ENCODE measurements at regions not wholly inside any gene's neighbourhood (a gene's known extent, or its start where the extent isn't known, plus 50 kb on each side); places are given as distances from the start of the nearest gene placed in this dataset.

- Histone ChIP-seq H3K4me1 (no peaks in the 10 kb centered on the region), H3K4me3 (no peak overlapping the region), H3K9me3 (peaks cover 0 to 8% (median 0%) of the 10 kb centered on the region in 3 donors), H3K27ac (peak overlapping the region in 2 of 4 donors; percentile 21 to 28), H3K36me3 (no peaks in the 10 kb centered on the region), H3K27me3 (no peaks in the 10 kb centered on the region)
- TF ChIP-seq, protein P1, sequence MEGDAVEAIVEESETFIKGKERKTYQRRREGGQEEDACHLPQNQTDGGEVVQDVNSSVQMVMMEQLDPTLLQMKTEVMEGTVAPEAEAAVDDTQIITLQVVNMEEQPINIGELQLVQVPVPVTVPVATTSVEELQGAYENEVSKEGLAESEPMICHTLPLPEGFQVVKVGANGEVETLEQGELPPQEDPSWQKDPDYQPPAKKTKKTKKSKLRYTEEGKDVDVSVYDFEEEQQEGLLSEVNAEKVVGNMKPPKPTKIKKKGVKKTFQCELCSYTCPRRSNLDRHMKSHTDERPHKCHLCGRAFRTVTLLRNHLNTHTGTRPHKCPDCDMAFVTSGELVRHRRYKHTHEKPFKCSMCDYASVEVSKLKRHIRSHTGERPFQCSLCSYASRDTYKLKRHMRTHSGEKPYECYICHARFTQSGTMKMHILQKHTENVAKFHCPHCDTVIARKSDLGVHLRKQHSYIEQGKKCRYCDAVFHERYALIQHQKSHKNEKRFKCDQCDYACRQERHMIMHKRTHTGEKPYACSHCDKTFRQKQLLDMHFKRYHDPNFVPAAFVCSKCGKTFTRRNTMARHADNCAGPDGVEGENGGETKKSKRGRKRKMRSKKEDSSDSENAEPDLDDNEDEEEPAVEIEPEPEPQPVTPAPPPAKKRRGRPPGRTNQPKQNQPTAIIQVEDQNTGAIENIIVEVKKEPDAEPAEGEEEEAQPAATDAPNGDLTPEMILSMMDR (IDR thresholded peaks at IDR 0.05): no peak
- TF ChIP-seq EP300 (IDR thresholded peaks at IDR 0.05) (no peak), POLR2AphosphoS5 (IDR thresholded peaks at IDR 0.05) (no peak), POLR2A (IDR thresholded peaks at IDR 0.05) (no peak)
- ATAC-seq: no peak
- 73 to 76% methylated on average over 2 to 3 of the region's 5 CpGs for WGBS, 2 donors (ENCODE audit: low coverage in 1 of 2)
Observed at GRCh38 chr9:106575823-106576222, 287.1 kb upstream of the ZNF462 start.

GRCh38 chr9:106576232-106576760, 286.7 kb upstream of the ZNF462 start:
- Histone ChIP-seq H3K27me3 (no peaks in the 10 kb centered on the region), H3K4me3 (no peak overlapping the region), H3K9me3 (peaks cover 0 to 7% (median 0%) of the 10 kb centered on the region in 3 donors), H3K4me1 (no peaks in the 10 kb centered on the region), H3K36me3 (no peaks in the 10 kb centered on the region), H3K27ac (peak overlapping the region in 2 of 4 donors; percentile 21 to 28)
- 40 to 74% methylated on average over 1 to 3 of the region's 7 CpGs for WGBS, 2 donors (ENCODE audit: low coverage in 1 of 2)
- TF ChIP-seq EP300 (IDR thresholded peaks at IDR 0.05): no peak
- TF ChIP-seq, protein P1 (IDR thresholded peaks at IDR 0.05): no peak
- no peak for TF ChIP-seq POLR2A (IDR thresholded peaks at IDR 0.05)
- no peak for TF ChIP-seq POLR2AphosphoS5 (IDR thresholded peaks at IDR 0.05)
- no peak for ATAC-seq

GRCh38 chr9:106577121-106577520, 285.8 kb upstream of the ZNF462 start:
- H3K27ac ChIP-seq: no peak overlapping the region
- ATAC-seq: no peak

DNA sequence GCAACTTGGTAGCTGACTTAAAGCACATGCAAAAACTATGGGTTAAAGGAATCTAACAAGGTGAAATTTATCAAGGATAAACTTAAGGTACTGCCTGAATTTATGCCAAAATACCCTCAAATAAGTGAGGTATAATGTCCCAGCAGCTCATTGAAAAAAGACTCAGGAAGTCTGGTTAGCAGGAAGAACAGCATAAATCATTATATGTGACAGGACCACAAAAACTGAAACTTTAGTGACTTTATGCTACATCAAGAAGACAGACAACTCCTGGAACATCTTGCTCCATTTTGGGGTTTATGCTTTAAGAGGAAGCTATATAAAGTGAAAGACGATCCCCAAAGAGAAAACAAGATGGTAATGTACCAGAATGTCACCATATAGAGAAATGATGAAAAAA, 282.4 kb upstream of the ZNF462 start:
- no peaks in the 10 kb centered on the region for H3K4me1 ChIP-seq
- peaks cover 0 to 7% (median 0%) of the 10 kb centered on the region in 3 donors for H3K9me3 ChIP-seq
- no peak overlapping the region for H3K27ac ChIP-seq
- TF ChIP-seq, protein P1 (IDR thresholded peaks at IDR 0.05): no peak
- TF ChIP-seq POLR2A (IDR thresholded peaks at IDR 0.05): no peak
- H3K36me3 ChIP-seq: no peaks in the 10 kb centered on the region
- no peak overlapping the region for H3K4me3 ChIP-seq
- WGBS, 2 donors (ENCODE audit: low coverage in 1 of 2): 63% methylated on average over 1 of the region's 1 CpG; no CpG with 5 or more reads in 1 of the 2 donors
- ATAC-seq: no peak
- no peaks in the 10 kb centered on the region for H3K27me3 ChIP-seq

More at GRCh38 chr9:106577121-106577520, 285.8 kb upstream of the ZNF462 start:
- Histone ChIP-seq H3K27me3 (no peaks in the 10 kb centered on the region), H3K4me3 (no peak overlapping the region), H3K36me3 (no peaks in the 10 kb centered on the region), H3K9me3 (peaks cover 0 to 7% (median 0%) of the 10 kb centered on the region in 3 donors), H3K4me1 (no peaks in the 10 kb centered on the region)
- TF ChIP-seq POLR2A (IDR thresholded peaks at IDR 0.05) (no peak), EP300 (IDR thresholded peaks at IDR 0.05) (no peak), POLR2AphosphoS5 (IDR thresholded peaks at IDR 0.05) (no peak)
- TF ChIP-seq, protein P1 (IDR thresholded peaks at IDR 0.05): no peak

- no peaks in the 10 kb centered on the region for H3K36me3 ChIP-seq
- WGBS, 2 donors (ENCODE audit: low coverage in 1 of 2): 90 to 100% methylated on average over 2 of the region's 6 CpGs
Observed at GRCh38 chr9:106581973-106582372, 281.0 kb upstream of the ZNF462 start.

More at GRCh38 chr9:106581973-106582372, 281.0 kb upstream of the ZNF462 start:
- Histone ChIP-seq H3K9me3 (peaks cover 0 to 7% (median 0%) of the 10 kb centered on the region in 3 donors), H3K4me3 (no peak overlapping the region), H3K27me3 (no peaks in the 10 kb centered on the region), H3K27ac (no peak overlapping the region), H3K4me1 (no peaks in the 10 kb centered on the region)
- ATAC-seq: no peak
- TF ChIP-seq, protein P1 (IDR thresholded peaks at IDR 0.05): no peak
- no peak for TF ChIP-seq POLR2AphosphoS5 (IDR thresholded peaks at IDR 0.05)
- TF ChIP-seq POLR2A (IDR thresholded peaks at IDR 0.05): no peak
- TF ChIP-seq EP300 (IDR thresholded peaks at IDR 0.05): no peak
